Chondrocyte (in vitro differentiated cells): ENCODE measurements at regions not wholly inside any gene's neighbourhood (a gene's known extent, or its start where the extent isn't known, plus 50 kb on each side); places are given as distances from the start of the nearest gene placed in this dataset.
"Not testable (repeated sequence)": the region's sequence is repeated elsewhere in the genome, so short reads cannot be mapped to it uniquely, and the experiment has no call there.

Experiments used
- DNase-seq: peaks from one replicate; pipeline ENCODE4 v3.0.0; 2021; ENCODE audit warnings: mixed read lengths, low spot score
- H3K27ac Mint-ChIP-seq: one replicate; pipeline ENCODE4 v1.8.0; 2021; ENCODE audit warnings: mild to moderate bottlenecking, moderate library complexity, mixed read lengths; ENCODE audit not compliant: unreplicated experiment
- H3K27me3 Mint-ChIP-seq: 2 replicates; pipeline ENCODE4 v1.8.0; 2021; ENCODE audit warnings: low read depth, mixed read lengths
- H3K36me3 Mint-ChIP-seq: 2 replicates; pipeline ENCODE4 v1.8.0; 2021; ENCODE audit warnings: low read depth, mixed read lengths
- H3K4me1 Mint-ChIP-seq: 2 replicates; pipeline ENCODE4 v1.8.0; 2021; ENCODE audit warnings: low read depth, mild to moderate bottlenecking, mixed read lengths
- H3K4me3 Mint-ChIP-seq: one replicate; pipeline ENCODE4 v1.8.0; 2021; ENCODE audit warnings: mild to moderate bottlenecking, moderate library complexity, mixed read lengths; ENCODE audit not compliant: unreplicated experiment
- H3K9me3 Mint-ChIP-seq: 2 replicates; pipeline ENCODE4 v1.8.0; 2021; ENCODE audit warnings: low read depth, mixed read lengths
- TF ChIP-seq, protein P1 (sequence below): fragments of 200-600 bp; sonication (generic); IDR thresholded peaks from 2 replicates; pipeline ENCODE4 v1.5.0; 2021; ENCODE audit warnings: antibody characterized with exemption, mild to moderate bottlenecking, moderate library complexity

GRCh38 chr20:12084482-12084881 is 166.8 kb downstream of the BTBD3 start:
- Mint-ChIP-seq H3K4me1 (no peaks in the 10 kb centered on the region), H3K4me3 (no peak overlapping the region), H3K27me3 (peaks cover 5% of the 10 kb centered on the region), H3K9me3 (no peaks in the 10 kb centered on the region), H3K36me3 (no peaks in the 10 kb centered on the region), H3K27ac (no peak overlapping the region)
- DNase-seq = no peak
- TF ChIP-seq, protein P1, sequence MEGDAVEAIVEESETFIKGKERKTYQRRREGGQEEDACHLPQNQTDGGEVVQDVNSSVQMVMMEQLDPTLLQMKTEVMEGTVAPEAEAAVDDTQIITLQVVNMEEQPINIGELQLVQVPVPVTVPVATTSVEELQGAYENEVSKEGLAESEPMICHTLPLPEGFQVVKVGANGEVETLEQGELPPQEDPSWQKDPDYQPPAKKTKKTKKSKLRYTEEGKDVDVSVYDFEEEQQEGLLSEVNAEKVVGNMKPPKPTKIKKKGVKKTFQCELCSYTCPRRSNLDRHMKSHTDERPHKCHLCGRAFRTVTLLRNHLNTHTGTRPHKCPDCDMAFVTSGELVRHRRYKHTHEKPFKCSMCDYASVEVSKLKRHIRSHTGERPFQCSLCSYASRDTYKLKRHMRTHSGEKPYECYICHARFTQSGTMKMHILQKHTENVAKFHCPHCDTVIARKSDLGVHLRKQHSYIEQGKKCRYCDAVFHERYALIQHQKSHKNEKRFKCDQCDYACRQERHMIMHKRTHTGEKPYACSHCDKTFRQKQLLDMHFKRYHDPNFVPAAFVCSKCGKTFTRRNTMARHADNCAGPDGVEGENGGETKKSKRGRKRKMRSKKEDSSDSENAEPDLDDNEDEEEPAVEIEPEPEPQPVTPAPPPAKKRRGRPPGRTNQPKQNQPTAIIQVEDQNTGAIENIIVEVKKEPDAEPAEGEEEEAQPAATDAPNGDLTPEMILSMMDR = no peak

- TF ChIP-seq, protein P1 = no peak
- H3K4me1 Mint-ChIP-seq = peaks cover 4% of the 10 kb centered on the region
- no peaks in the 10 kb centered on the region for H3K27me3 Mint-ChIP-seq
- DNase-seq = no peak
- no peaks in the 10 kb centered on the region for H3K36me3 Mint-ChIP-seq
- no peaks in the 10 kb centered on the region for H3K9me3 Mint-ChIP-seq
- no peak overlapping the region for H3K4me3 Mint-ChIP-seq
- no peak overlapping the region for H3K27ac Mint-ChIP-seq
Measured at GRCh38 chr20:12086359-12086758, 168.7 kb downstream of the BTBD3 start.

- no peak overlapping the region for H3K27ac Mint-ChIP-seq
- DNase-seq = no peak
- H3K4me1 Mint-ChIP-seq = peaks cover 10% of the 10 kb centered on the region
- H3K9me3 Mint-ChIP-seq = no peaks in the 10 kb centered on the region
- no peaks in the 10 kb centered on the region for H3K36me3 Mint-ChIP-seq
- TF ChIP-seq, protein P1 = no peak
- no peak overlapping the region for H3K4me3 Mint-ChIP-seq
- H3K27me3 Mint-ChIP-seq = no peaks in the 10 kb centered on the region
Measured at GRCh38 chr20:12090920-12091319, 173.2 kb downstream of the BTBD3 start.

DNA sequence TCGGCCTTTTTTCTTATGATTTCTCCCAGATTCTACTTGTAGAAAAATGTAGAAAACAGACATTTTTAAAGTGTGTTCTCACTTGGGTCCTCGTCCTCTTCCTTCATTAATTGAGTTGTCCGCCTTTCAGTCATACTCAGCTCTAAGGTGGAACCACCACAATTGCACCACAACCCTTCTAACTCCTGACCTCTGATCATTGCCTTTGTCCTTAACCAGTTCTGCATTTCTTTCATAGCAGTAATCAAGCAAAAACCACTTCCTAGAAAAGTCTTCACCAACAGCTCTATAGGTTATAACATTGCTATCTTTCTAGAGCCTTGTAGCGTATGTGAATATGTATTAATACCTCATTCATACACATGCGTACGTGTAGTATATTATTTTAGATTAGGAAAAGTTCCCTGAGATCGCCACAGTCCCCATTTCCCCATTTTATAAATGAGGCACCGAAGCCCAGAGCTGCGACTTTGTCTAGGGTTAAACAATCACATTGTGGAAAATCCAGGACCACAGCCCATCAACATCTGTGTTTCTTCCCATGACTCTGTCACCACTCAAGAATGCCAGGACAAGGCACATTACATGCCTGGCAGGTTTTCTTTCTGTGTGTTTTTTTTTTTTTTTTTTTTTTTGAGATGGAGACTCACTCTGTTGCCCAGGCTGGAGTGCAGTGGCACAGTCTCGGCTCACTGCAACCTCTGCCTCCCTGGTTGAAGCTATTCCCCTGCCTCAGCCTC is 175.5 kb downstream of the BTBD3 start:
- no peak overlapping the region for H3K4me3 Mint-ChIP-seq
- peaks cover 3% of the 10 kb centered on the region for H3K9me3 Mint-ChIP-seq
- H3K27me3 Mint-ChIP-seq = peaks cover 3% of the 10 kb centered on the region
- H3K36me3 Mint-ChIP-seq = no peaks in the 10 kb centered on the region
- DNase-seq = no peak
- H3K27ac Mint-ChIP-seq = no peak overlapping the region
- TF ChIP-seq, protein P1 = no peak
- H3K4me1 Mint-ChIP-seq = peaks cover 10% of the 10 kb centered on the region

DNA sequence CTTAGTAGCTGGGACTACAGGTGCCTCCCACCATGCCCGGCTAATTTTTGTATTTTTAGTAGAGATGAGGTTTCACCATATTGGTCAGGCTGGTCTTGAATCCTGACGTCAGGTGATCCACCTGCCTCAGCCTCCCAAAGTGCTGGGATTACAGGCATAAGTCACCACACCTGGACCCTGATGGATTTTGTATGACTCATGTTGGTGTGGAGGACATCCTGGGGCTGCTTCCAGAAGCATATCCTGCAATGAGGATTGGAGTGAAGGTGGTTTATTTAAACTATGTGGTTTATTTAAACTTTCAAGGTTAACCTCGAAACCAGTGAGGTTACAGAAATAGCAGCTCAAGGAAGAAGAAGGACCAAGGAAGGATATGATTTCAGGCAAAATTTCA is 176.1 kb downstream of the BTBD3 start:
- H3K27ac Mint-ChIP-seq, H3K27me3 Mint-ChIP-seq, H3K9me3 Mint-ChIP-seq, H3K4me3 Mint-ChIP-seq, H3K36me3 Mint-ChIP-seq, DNase-seq: not testable (repeated sequence)
- H3K4me1 Mint-ChIP-seq = peaks cover 10% of the 10 kb centered on the region
